ENCODE measurements at regions not wholly inside any gene's neighbourhood (a gene's known extent, or its start where the extent isn't known, plus 50 kb on each side); places are given as distances from the start of the nearest gene placed in this dataset.

- Histone ChIP-seq H3K27me3 (ENCODE audit: control insufficient read depth, extremely low read depth, insufficient read depth, low read length) (no peaks in the 10 kb centered on the region), H3K4me1 (ENCODE audit: control insufficient read depth, extremely low read depth, insufficient read depth, low read length) (no peaks in the 10 kb centered on the region), H3K4me2 (ENCODE audit: control insufficient read depth, extremely low read depth, insufficient read depth, low read depth, low read length) (no peak overlapping the region), H3K4me3 (ENCODE audit: control insufficient read depth in 2 of 3, extremely low read depth in 1 of 3, insufficient read depth in 2 of 3, low read depth in 1 of 3, low read length in 3 of 3) (no peak overlapping the region), H3K9me3 (ENCODE audit: control insufficient read depth, low read depth, low read length) (no peaks in the 10 kb centered on the region), H3K36me3 (ENCODE audit: control insufficient read depth in 2 of 2, extremely low read depth in 1 of 2, insufficient read depth in 2 of 2, low read length in 2 of 2) (no peaks in the 10 kb centered on the region), H3K9ac (ENCODE audit: control insufficient read depth, extremely low read depth, insufficient read depth, low read length) (no peak overlapping the region), H3K9me1 (ENCODE audit: control insufficient read depth, extremely low read depth, insufficient read depth, low read length) (no peaks in the 10 kb centered on the region), H4K20me1 (ENCODE audit: control insufficient read depth, extremely low read depth, insufficient read depth, low read length) (no peaks in the 10 kb centered on the region), H3K79me2 (ENCODE audit: control insufficient read depth, insufficient read depth, low read length) (no peaks in the 10 kb centered on the region), H3K27ac (ENCODE audit: control insufficient read depth, insufficient read depth, low read length) (no peak overlapping the region), H2AFZ (ENCODE audit: control insufficient read depth, low read length) (no peak overlapping the region)
- no peak for TF ChIP-seq EZH2 (IDR thresholded peaks at IDR 0.05; ENCODE audit: low read length)
- DNase-seq (ENCODE audit: low read depth, low spot score) (no peak), FAIRE-seq (no peak)
- dilution Hi-C loops (cut with MboI; ENCODE audit: extremely low pct_ligation_motif_present, low sequenced_read_pairs), result no loop called here
These were observed 865.7 kb downstream of the SLC6A15 start for GRCh38 chr12:84046859-84047258.

GRCh38 chr12:84043355-84043754 lies 869.2 kb downstream of the SLC6A15 start:
- no peak overlapping the region for H3K27ac ChIP-seq (ENCODE audit: control insufficient read depth, insufficient read depth, low read length)
- dilution Hi-C loops (cut with MboI; ENCODE audit: extremely low pct_ligation_motif_present, low sequenced_read_pairs), result no loop called here
- H2AFZ ChIP-seq (ENCODE audit: control insufficient read depth, low read length), result no peak overlapping the region
- no peak overlapping the region for H3K4me3 ChIP-seq (ENCODE audit: control insufficient read depth in 2 of 3, extremely low read depth in 1 of 3, insufficient read depth in 2 of 3, low read depth in 1 of 3, low read length in 3 of 3)
- H3K79me2 ChIP-seq (ENCODE audit: control insufficient read depth, insufficient read depth, low read length), result no peaks in the 10 kb centered on the region
- H3K27me3 ChIP-seq (ENCODE audit: control insufficient read depth, extremely low read depth, insufficient read depth, low read length), result no peaks in the 10 kb centered on the region
- H3K9me3 ChIP-seq (ENCODE audit: control insufficient read depth, low read depth, low read length), result no peaks in the 10 kb centered on the region
- no peaks in the 10 kb centered on the region for H3K4me1 ChIP-seq (ENCODE audit: control insufficient read depth, extremely low read depth, insufficient read depth, low read length)
- H4K20me1 ChIP-seq (ENCODE audit: control insufficient read depth, extremely low read depth, insufficient read depth, low read length), result no peaks in the 10 kb centered on the region
- no peak overlapping the region for H3K9ac ChIP-seq (ENCODE audit: control insufficient read depth, extremely low read depth, insufficient read depth, low read length)
- FAIRE-seq (no peak), DNase-seq (ENCODE audit: low read depth, low spot score) (no peak)
- no peaks in the 10 kb centered on the region for H3K36me3 ChIP-seq (ENCODE audit: control insufficient read depth in 2 of 2, extremely low read depth in 1 of 2, insufficient read depth in 2 of 2, low read length in 2 of 2)
- TF ChIP-seq EZH2 (IDR thresholded peaks at IDR 0.05; ENCODE audit: low read length) (no peak), CTCF (optimal IDR thresholded peaks at IDR 0.05 in 1 of 3, IDR thresholded peaks at IDR 0.05 in 1 of 3, conservative IDR thresholded peaks at IDR 0.05 in 1 of 3; ENCODE audit: extremely low read depth in 1 of 3, insufficient read depth in 2 of 3, low read length in 3 of 3) (no peak)
- H3K9me1 ChIP-seq (ENCODE audit: control insufficient read depth, extremely low read depth, insufficient read depth, low read length), result no peaks in the 10 kb centered on the region
- H3K4me2 ChIP-seq (ENCODE audit: control insufficient read depth, extremely low read depth, insufficient read depth, low read depth, low read length), result no peak overlapping the region

GRCh38 chr12:84038242-84038641 lies 874.4 kb downstream of the SLC6A15 start:
- Histone ChIP-seq H3K27ac (ENCODE audit: control insufficient read depth, insufficient read depth, low read length) (no peak overlapping the region), H3K4me2 (ENCODE audit: control insufficient read depth, extremely low read depth, insufficient read depth, low read depth, low read length) (no peak overlapping the region), H3K4me3 (ENCODE audit: control insufficient read depth in 2 of 3, extremely low read depth in 1 of 3, insufficient read depth in 2 of 3, low read depth in 1 of 3, low read length in 3 of 3) (no peak overlapping the region), H4K20me1 (ENCODE audit: control insufficient read depth, extremely low read depth, insufficient read depth, low read length) (no peaks in the 10 kb centered on the region), H3K27me3 (ENCODE audit: control insufficient read depth, extremely low read depth, insufficient read depth, low read length) (no peaks in the 10 kb centered on the region), H3K79me2 (ENCODE audit: control insufficient read depth, insufficient read depth, low read length) (no peaks in the 10 kb centered on the region), H3K4me1 (ENCODE audit: control insufficient read depth, extremely low read depth, insufficient read depth, low read length) (no peaks in the 10 kb centered on the region), H2AFZ (ENCODE audit: control insufficient read depth, low read length) (no peak overlapping the region), H3K9me3 (ENCODE audit: control insufficient read depth, low read depth, low read length) (no peaks in the 10 kb centered on the region), H3K36me3 (ENCODE audit: control insufficient read depth in 2 of 2, extremely low read depth in 1 of 2, insufficient read depth in 2 of 2, low read length in 2 of 2) (no peaks in the 10 kb centered on the region), H3K9ac (ENCODE audit: control insufficient read depth, extremely low read depth, insufficient read depth, low read length) (no peak overlapping the region), H3K9me1 (ENCODE audit: control insufficient read depth, extremely low read depth, insufficient read depth, low read length) (no peaks in the 10 kb centered on the region)
- dilution Hi-C loops (cut with MboI; ENCODE audit: extremely low pct_ligation_motif_present, low sequenced_read_pairs), result no loop called here
- FAIRE-seq, result no peak
- DNase-seq (ENCODE audit: low read depth, low spot score), result no peak
- no peak for TF ChIP-seq CTCF (optimal IDR thresholded peaks at IDR 0.05 in 1 of 3, IDR thresholded peaks at IDR 0.05 in 1 of 3, conservative IDR thresholded peaks at IDR 0.05 in 1 of 3; ENCODE audit: extremely low read depth in 1 of 3, insufficient read depth in 2 of 3, low read length in 3 of 3)
- no peak for TF ChIP-seq EZH2 (IDR thresholded peaks at IDR 0.05; ENCODE audit: low read length)

All from keratinocyte (primary cell).